ENCODE measurements at regions not wholly inside any gene's neighbourhood (a gene's known extent, or its start where the extent isn't known, plus 50 kb on each side); places are given as distances from the start of the nearest gene placed in this dataset.
"Not testable (repeated sequence)": the region's sequence is repeated elsewhere in the genome, so short reads cannot be mapped to it uniquely, and the experiment has no call there.

DNA sequence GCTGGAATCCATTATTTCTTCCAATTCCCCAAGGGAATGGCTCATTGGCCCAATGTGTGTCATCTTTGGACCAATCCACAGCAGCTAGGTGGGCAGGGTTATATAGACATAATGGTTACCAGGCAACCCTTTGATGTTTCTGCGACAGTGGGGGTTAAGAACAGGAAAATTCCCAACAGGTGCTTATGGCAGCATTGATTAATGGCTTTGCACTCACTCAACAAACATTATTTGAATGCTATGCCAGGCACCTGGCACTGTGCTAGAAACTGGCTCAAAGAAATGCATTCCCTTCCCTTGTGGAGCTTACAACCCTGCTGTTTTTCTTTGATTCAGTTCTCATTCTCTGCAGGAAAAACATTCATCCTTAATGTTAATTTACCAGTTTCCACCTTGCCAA, 1221.0 kb downstream of the AACS start:
- DNase-seq (ENCODE audit: low spot score), result no peak

- DNase-seq (ENCODE audit: low spot score), result no peak
Observed at GRCh38 chr12:126290456-126290855, 1225.2 kb downstream of the AACS start.

DNA sequence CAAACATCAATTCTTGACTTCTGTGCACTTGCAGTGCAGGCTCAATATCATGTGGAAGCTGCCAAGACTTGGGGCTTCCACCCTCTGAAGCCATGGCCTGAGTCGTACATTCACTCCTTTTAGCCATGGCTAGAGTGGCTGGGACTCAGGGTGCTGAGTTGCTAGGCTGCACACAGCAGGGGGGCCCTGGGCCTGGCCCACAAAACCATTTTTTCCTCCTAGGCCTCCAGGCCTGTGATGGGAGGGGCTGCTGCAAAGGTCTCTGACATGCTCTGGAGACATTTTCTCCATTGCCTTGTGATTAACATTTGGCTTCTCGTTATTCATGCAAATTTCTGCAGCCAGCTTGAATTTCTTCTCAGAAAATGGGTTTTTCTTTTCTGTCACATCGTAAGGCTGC, 1226.8 kb downstream of the AACS start:
- not testable (repeated sequence) for DNase-seq (ENCODE audit: low spot score)

GRCh38 chr12:126295652-126296051, 1230.4 kb downstream of the AACS start:
- no peak for DNase-seq (ENCODE audit: low spot score)

- DNase-seq (ENCODE audit: low spot score), result no peak
Observed at GRCh38 chr12:126309278-126309677, 1244.0 kb downstream of the AACS start.

GRCh38 chr12:126312457-126312856, 1247.2 kb downstream of the AACS start:
- no peak for DNase-seq (ENCODE audit: low spot score)

DNA sequence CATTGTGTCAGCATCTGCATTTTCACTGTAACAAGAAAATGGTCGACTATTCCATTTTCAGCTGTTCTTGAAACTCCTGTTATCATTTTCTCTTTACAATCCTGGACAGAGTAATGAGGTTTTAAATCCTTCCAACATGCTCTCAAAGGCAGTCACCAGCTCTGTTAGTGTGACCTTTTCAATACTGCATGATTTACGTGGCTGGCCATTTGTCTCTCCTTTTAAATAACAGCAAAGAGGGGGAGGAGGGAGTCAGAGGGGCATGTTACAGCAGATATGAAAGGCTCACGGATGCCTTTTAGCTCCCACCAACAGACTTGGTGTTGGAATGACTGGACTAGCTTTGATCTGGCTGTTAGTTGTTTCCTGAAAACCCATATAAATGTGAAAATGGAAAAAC, 1251.2 kb downstream of the AACS start:
- no peak for DNase-seq (ENCODE audit: low spot score)

DNA sequence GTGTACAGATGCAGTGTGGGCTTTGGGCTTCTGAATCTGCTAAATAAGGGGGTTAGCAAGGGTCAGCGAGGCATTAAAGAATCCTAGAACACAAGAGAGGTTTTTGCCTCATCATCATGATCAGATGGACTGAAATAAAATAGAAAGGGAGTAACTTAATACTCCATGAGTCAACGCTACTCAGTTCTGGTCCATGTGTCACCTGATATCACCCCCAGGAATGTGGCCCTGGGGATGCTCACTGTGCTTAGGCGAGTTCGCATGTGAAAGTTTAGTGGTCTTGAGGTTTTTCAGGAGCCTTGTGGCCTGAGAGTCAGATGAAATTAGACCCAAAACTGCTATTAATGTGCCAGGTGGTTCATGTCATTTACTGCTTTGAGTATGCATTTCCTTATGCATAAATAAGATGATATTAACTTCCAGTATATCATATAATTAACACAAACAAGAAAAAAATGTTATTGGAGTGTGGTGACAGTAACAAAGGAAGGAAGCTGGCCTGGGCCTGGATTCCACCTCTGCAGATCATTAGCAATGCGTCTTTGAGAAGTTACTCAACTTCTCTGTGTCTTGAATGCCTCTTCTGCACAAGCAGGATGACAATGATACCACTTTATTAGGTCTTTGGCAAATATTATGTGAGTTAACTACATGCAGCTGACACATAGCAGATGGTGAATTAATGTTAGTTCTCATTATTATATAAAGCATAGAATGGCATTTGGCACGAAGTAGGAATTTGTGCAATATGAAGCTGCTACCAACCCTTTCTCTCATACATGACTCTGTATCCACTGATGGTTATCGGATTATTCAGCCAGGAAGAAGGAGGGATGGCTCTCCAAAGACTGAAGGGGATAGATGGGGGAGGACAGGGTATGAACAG, 1272.6 kb downstream of the AACS start:
- DNase-seq (ENCODE audit: low spot score), result no peak

GRCh38 chr12:126342866-126343265, 1277.6 kb downstream of the AACS start:
- no peak for DNase-seq (ENCODE audit: low spot score)

DNA sequence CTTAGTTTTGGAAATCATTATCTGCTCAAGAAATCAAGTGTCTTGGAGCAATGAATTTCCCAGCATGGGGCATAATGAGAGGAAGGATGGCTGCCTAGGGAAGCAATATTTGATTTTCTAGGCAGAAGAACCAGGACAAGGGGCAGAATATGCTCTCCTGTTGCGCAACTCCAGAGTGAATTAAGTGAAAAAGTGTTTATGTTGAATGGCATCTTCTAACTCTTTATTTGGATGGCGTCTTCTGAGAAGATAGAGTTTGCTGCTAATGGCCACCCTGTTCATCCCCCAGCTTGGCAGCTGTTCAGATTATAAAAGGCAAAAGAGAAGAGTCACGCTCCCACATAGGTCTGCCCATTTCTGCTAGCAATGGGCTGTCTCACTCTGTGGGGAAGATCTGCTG, 1278.1 kb downstream of the AACS start:
- DNase-seq (ENCODE audit: low spot score), result no peak

DNA sequence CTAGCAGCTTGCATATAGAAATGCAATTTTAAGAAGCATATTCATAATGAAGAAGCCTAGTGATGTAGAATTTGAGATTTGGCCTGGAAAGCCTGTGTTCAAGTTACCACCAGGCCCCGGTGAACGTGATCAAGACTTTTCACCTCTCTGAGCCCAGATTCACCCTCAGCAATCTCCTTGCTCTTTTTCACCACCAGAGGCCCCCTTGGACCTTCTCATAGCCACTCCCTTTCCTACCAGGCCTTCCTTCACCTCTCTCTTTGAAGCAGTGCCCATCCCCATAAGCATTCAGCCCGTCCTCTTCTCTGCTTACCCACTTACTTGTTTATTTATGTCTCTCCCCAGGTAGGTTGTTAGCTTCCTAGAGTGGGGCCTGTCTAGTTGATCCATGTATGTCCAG, 1280.9 kb downstream of the AACS start:
- DNase-seq (ENCODE audit: low spot score), result no peak

GRCh38 chr12:126347421-126347820, 1282.2 kb downstream of the AACS start:
- no peak for DNase-seq (ENCODE audit: low spot score)

- no peak for DNase-seq (ENCODE audit: low spot score)
Observed at GRCh38 chr12:126349383-126349782, 1284.1 kb downstream of the AACS start.

- no peak for DNase-seq (ENCODE audit: low spot score)
Observed at GRCh38 chr12:126353604-126354003, 1288.4 kb downstream of the AACS start.

DNA sequence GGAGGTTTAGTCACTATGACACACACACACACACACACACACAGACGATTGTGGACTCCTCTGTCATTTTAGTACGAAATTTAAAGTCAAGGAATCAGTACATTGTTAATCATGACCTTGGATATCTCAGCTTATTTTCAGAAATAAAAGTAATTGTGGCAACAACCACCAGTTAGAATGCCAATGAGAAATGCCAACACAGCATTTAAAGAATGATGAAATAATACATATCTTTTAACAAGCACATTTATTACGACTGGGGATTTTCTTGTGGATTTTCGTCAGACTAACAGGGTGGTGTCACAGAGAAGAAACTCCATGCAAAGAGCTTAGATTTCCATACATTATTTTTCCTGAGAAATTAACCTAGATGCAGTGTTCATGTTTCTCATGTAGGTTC, 1289.4 kb downstream of the AACS start:
- no peak for DNase-seq (ENCODE audit: low spot score)

GRCh38 chr12:126355346-126355745, 1290.1 kb downstream of the AACS start:
- no peak for DNase-seq (ENCODE audit: low spot score)

GRCh38 chr12:126358806-126359205, 1293.6 kb downstream of the AACS start:
- DNase-seq (ENCODE audit: low spot score), result no peak

GRCh38 chr12:126359216-126359615, 1294.0 kb downstream of the AACS start:
- no peak for DNase-seq (ENCODE audit: low spot score)

- DNase-seq (ENCODE audit: low spot score), result no peak
Observed at GRCh38 chr12:126361804-126362203, 1296.6 kb downstream of the AACS start.

GRCh38 chr12:126362493-126362892, 1297.3 kb downstream of the AACS start:
- DNase-seq (ENCODE audit: low spot score), result no peak

DNA sequence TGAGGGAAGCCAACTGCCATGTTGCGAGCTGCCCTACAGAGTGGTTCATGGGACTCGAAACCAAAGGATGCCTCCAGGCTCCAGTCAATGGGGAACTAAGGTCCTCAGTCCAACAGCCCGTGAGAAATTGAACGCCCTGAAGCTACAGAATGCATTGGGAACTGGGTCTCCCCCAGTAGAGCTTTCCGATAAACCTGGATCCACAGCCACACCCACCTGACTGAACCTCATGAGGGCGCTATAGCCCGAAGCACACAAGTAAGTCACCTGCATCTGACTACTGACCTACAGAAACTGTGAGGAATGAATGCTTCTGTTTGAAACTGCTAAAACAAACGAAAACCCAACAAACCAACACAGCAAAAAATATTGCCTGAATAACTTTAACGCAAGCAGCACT, 1297.7 kb downstream of the AACS start:
- no peak for DNase-seq (ENCODE audit: low spot score)

DNA sequence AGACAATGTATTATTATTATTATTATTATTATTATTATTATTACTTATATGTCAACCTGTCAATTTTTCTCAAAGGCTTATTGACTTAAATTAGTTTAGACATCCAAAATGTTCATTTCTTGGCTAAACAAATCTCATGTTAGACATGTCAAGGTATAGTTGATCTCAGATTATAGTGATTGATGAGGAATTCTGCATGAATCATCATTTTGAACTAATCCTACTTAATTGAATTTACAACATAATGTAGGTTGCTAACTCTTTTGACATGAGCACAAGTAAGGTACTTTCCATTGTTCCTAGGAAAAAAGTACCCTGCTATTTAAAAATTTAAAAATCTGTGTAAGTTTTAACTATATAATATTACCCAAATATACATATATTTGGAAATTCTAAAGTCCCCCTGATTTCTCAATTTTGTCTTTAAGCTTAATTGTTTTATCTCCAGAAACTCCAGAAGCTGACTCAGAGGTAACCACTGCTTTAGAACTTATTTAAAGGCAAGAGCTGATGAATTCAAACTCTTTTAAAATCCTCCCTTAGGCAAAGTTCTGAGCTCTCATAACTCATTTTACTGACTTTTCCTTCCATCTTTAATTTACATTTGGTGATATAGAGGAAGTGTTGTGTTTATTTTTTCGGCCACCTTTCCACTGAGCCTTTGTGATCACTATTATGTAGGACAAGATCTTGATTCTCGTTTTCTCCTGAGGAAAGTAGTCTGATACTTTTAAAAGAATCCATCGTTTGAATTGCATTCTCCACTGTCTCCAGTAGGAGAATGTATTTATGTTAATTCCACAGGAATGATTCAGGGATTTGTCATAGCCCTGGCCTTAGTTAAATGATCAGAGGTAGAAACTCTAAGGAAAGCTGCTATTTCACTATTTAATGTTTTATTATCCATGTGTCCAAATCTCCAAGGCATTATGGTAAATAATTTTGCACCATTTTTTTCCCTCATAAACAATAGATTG, 1304.5 kb downstream of the AACS start:
- DNase-seq (ENCODE audit: low spot score), result no peak

- DNase-seq (ENCODE audit: low spot score), result no peak
Observed at GRCh38 chr12:126383506-126383905, 1318.3 kb downstream of the AACS start.

All from pons (tissue), 1 donor.